Fibroblast of pulmonary artery (primary cell): ENCODE measurements at regions not wholly inside any gene's neighbourhood (a gene's known extent, or its start where the extent isn't known, plus 50 kb on each side); places are given as distances from the start of the nearest gene placed in this dataset.

Experiments
- DNase-seq: peaks from one replicate; pipeline ENCODE4 v3.0.0-alpha.2; 2010; ENCODE audit warnings: low read depth
- H3K4me3 ChIP-seq: replicated peaks from 2 replicates; pipeline ENCODE4 v1.5.1; 2011; ENCODE audit warnings: low read depth, mild to moderate bottlenecking, control low read depth, low read length, moderate library complexity
- TF ChIP-seq, protein P1 (sequence below): IDR thresholded peaks from 2 replicates; pipeline ENCODE4 v1.5.1; 2011; ENCODE audit warnings: mild to moderate bottlenecking, control low read depth, low read length, inconsistent platforms; ENCODE audit errors: missing control alignments

DNA sequence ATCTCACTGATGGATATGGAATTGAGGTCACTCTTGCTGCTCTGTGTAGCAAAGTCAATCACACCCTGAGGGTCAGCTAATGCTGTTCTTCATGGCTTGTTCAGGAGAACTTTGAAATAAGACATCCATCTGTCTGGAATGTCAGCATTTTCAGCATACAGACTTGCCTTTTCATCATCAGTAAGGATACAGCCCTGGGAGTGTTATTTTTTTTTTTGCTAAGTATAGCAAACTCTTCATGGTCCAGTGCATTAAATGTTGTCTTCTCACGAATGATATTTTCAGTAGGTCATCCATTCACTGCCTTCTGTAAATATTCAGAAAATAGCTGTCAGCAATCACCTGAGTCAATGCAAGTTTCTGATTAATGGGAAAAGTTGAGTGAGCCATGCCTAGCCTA lies 268.8 kb upstream of the SMIM31 start:
- TF ChIP-seq, protein P1, sequence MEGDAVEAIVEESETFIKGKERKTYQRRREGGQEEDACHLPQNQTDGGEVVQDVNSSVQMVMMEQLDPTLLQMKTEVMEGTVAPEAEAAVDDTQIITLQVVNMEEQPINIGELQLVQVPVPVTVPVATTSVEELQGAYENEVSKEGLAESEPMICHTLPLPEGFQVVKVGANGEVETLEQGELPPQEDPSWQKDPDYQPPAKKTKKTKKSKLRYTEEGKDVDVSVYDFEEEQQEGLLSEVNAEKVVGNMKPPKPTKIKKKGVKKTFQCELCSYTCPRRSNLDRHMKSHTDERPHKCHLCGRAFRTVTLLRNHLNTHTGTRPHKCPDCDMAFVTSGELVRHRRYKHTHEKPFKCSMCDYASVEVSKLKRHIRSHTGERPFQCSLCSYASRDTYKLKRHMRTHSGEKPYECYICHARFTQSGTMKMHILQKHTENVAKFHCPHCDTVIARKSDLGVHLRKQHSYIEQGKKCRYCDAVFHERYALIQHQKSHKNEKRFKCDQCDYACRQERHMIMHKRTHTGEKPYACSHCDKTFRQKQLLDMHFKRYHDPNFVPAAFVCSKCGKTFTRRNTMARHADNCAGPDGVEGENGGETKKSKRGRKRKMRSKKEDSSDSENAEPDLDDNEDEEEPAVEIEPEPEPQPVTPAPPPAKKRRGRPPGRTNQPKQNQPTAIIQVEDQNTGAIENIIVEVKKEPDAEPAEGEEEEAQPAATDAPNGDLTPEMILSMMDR = no peak
- DNase-seq = no peak

DNA sequence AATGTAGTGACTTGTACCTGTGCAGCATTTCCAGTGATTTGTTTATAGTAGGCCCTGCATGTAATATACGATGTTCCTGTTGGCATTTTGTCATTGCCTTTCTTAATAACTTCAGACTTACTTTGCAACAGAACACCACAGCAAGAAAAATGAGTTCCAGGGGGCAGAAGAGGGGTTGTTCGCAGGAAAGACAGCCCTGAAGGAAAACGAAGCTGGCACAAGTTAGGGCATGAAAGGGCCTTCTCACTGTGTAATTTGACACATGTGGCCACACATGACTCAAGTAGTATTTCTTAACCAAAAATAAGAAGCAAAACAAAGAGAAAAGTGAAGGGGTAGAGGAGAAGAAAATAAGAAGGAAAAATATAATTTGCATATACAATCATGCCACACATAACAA lies 265.8 kb upstream of the SMIM31 start:
- TF ChIP-seq, protein P1 = no peak
- H3K4me3 ChIP-seq = no peak overlapping the region
- no peak for DNase-seq

More for the DNA sequence above, 268.8 kb upstream of the SMIM31 start:
- H3K4me3 ChIP-seq = no peak overlapping the region

DNA sequence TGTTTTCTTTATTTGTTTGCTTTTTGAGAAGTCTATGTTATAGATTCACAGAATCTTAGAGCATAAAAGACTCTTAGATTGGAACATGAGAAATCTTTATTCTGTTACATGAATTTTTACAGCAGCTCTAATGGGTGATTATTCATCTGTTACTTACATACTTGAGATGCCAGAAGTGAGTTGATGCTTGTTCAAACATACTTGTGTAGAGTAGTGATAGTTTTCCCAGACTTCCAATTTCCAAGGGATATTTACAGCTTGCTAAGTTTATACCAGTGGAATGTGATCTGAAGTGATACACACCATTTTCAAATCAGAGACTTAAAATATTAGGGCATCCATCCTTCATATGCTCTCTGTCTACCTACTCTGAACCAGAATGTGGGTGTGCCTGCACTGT lies 252.9 kb upstream of the SMIM31 start:
- TF ChIP-seq, protein P1 = no peak
- DNase-seq = peak; percentile 0
- H3K4me3 ChIP-seq = no peak overlapping the region

DNA sequence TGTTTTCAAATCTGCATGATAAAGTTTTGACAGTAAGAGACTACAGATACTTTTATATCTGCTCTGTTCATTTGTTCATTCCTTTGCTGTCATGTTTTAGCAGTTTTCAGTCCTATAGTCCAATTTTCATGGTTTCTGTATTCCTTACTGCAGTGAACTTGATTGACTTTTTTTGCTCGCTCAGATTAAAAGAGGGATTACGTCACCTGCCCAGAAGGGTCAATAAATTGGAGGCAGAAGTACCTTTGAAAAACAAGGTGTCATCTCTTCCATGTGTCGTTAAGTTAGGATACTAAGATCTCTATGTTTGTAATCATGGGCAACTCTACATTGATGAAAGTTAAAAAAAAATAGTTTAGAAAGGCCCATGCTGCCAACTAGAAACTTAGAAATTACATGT lies 250.1 kb upstream of the SMIM31 start:
- TF ChIP-seq, protein P1 = no peak
- no peak overlapping the region for H3K4me3 ChIP-seq
- DNase-seq = no peak

DNA sequence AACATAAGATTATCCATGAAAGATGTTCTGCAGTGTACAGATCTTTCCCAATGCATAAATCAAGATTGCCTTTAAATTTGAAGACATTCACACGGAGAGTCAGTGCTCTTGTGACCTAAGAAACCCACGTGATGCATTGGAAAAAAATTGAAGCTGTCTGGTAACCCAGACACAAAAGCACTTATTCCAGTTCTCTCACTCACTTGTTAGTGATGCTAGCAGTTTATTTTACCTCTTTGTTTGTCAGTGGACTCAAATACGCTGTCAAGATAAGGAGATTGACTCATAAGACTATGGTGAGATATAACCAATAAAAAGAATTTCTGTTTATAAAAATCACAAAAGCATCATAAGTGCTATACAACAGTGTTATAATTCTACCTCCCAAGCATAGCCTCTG lies 245.8 kb upstream of the SMIM31 start:
- TF ChIP-seq, protein P1 = no peak
- no peak for DNase-seq
- no peak overlapping the region for H3K4me3 ChIP-seq

DNA sequence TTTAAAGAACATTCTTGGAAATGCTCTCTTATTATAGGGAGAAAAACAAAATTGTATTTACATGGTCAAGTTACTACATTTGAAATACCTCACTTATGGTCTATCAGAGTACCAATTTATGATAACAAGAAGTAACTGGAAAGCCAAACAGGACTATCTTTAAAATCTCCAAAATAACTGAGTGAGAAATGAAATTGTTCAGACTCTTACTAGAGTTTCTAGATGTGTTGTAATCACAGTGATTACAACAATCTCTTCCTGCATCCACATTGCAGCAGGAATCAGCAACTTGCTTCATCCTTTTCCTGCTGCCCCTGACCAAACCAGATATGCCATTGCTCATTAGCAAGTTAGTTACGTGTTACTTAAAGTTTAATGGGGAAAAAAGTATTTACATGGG lies 245.2 kb upstream of the SMIM31 start:
- H3K4me3 ChIP-seq = no peak overlapping the region
- DNase-seq = no peak
- TF ChIP-seq, protein P1 = no peak

DNA sequence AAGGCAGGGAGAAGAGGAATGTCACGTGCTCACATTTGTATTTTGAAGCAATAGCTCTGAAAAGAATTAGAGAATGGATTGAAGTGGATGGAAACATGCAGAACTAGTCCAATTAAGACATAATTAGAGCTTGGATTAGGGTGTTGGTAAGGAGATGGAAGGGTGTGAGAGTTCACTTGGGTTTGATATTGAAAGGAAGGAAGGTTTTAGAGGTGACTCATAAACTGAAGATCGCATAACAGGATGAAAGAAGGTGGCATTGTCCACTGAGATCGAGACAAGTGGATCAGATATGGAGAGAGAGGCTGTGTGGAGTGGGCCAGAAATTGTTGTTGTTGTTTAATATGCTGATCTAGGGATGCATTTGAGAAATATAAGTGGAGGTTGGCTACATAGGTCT lies 244.0 kb upstream of the SMIM31 start:
- TF ChIP-seq, protein P1 = no peak
- H3K4me3 ChIP-seq = no peak overlapping the region
- no peak for DNase-seq
